Stimulated activated naive CD8-positive, alpha-beta T cell treated with anti-CD3 and anti-CD28 coated beads, Interleukin-15, Interleukin-2, amounts not matched to agents 100 ng/mL and 50 ng/mL, for 24 hours (primary cell): ENCODE measurements at regions not wholly inside any gene's neighbourhood (a gene's known extent, or its start where the extent isn't known, plus 50 kb on each side); places are given as distances from the start of the nearest gene placed in this dataset.

Experiments
- H3K27ac Mint-ChIP-seq: one replicate; pipeline ENCODE4 v1.8.0; 2021; ENCODE audit warnings: mild to moderate bottlenecking, mixed read lengths
- H3K27me3 Mint-ChIP-seq: one replicate; pipeline ENCODE4 v1.8.0; 2021; ENCODE audit warnings: mixed read lengths
- H3K36me3 Mint-ChIP-seq: one replicate; pipeline ENCODE4 v1.8.0; 2021; ENCODE audit warnings: low read depth, mixed read lengths
- H3K4me1 Mint-ChIP-seq: one replicate; pipeline ENCODE4 v1.8.0; 2021; ENCODE audit warnings: low read depth, mixed read lengths
- H3K4me3 Mint-ChIP-seq: one replicate; pipeline ENCODE4 v1.8.0; 2021; ENCODE audit warnings: mild to moderate bottlenecking, mixed read lengths
- H3K9me3 Mint-ChIP-seq: one replicate; pipeline ENCODE4 v1.8.0; 2021; ENCODE audit warnings: mixed read lengths

GRCh38 chr5:101932599-101932998 lies 363.5 kb downstream of the SLCO4C1 start:
- Mint-ChIP-seq H3K36me3 (no peaks in the 10 kb centered on the region), H3K4me1 (no peaks in the 10 kb centered on the region), H3K27ac (no peak overlapping the region), H3K4me3 (no peak overlapping the region), H3K27me3 (no peaks in the 10 kb centered on the region), H3K9me3 (no peaks in the 10 kb centered on the region)

GRCh38 chr5:101929628-101930027 lies 366.5 kb downstream of the SLCO4C1 start:
- Mint-ChIP-seq H3K4me3 (no peak overlapping the region), H3K4me1 (no peaks in the 10 kb centered on the region), H3K27ac (no peak overlapping the region), H3K9me3 (no peaks in the 10 kb centered on the region), H3K36me3 (no peaks in the 10 kb centered on the region), H3K27me3 (no peaks in the 10 kb centered on the region)

- H3K36me3 Mint-ChIP-seq = no peaks in the 10 kb centered on the region
- H3K9me3 Mint-ChIP-seq = no peaks in the 10 kb centered on the region
- H3K4me3 Mint-ChIP-seq = no peak overlapping the region
- H3K4me1 Mint-ChIP-seq = no peaks in the 10 kb centered on the region
- no peaks in the 10 kb centered on the region for H3K27me3 Mint-ChIP-seq
- no peak overlapping the region for H3K27ac Mint-ChIP-seq
Observed at GRCh38 chr5:101917166-101917565, 378.9 kb downstream of the SLCO4C1 start.

GRCh38 chr5:101915554-101915953 lies 380.5 kb downstream of the SLCO4C1 start:
- no peak overlapping the region for H3K4me3 Mint-ChIP-seq
- H3K36me3 Mint-ChIP-seq = no peaks in the 10 kb centered on the region
- H3K27me3 Mint-ChIP-seq = no peaks in the 10 kb centered on the region
- peaks cover under 1% of the 10 kb centered on the region for H3K9me3 Mint-ChIP-seq
- H3K27ac Mint-ChIP-seq = no peak overlapping the region
- no peaks in the 10 kb centered on the region for H3K4me1 Mint-ChIP-seq

DNA sequence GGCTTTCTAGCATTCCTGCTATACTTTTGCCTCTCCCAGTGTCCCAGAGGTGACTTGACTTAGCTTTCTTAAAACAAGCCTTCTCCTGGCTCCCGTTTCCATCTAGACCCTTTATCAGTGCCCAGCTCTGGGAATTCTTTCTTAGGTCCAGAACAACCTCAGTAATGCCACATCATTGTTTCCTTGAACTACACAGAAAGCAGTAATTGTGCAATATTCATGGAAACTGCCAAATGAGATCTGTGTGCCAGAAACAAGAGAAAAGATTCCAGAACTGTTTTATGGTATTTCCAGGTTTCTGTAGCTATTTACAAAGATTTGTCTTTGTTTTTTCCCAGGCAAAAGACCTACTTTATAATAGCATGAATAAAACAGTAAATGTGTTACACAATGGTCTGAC lies 391.3 kb downstream of the SLCO4C1 start:
- Mint-ChIP-seq H3K27ac (no peak overlapping the region), H3K27me3 (no peaks in the 10 kb centered on the region), H3K4me3 (no peak overlapping the region), H3K4me1 (no peaks in the 10 kb centered on the region), H3K36me3 (no peaks in the 10 kb centered on the region), H3K9me3 (no peaks in the 10 kb centered on the region)

GRCh38 chr5:101897914-101898313 lies 398.2 kb downstream of the SLCO4C1 start:
- Mint-ChIP-seq H3K4me3 (no peak overlapping the region), H3K27me3 (no peaks in the 10 kb centered on the region), H3K4me1 (no peaks in the 10 kb centered on the region), H3K36me3 (no peaks in the 10 kb centered on the region), H3K9me3 (no peaks in the 10 kb centered on the region), H3K27ac (no peak overlapping the region)

DNA sequence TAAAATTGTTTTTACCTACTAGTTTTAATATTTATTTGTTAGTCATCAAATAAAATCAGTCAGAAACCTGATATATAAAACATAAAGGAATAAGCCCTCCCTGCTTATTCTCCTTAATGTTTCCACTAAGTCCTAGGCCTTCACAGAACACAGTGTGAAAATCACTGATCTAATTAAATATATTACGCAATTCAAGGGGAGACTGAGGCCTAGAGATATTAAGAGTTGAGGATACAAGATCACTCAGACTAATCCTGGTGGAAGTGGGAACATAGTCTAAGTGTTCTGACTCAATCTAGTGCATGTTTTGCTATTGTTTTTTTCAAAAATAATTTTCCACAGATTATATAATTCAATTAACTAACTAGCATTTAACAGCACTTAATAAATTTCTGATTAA lies 401.1 kb downstream of the SLCO4C1 start:
- Mint-ChIP-seq H3K27ac (no peak overlapping the region), H3K9me3 (no peaks in the 10 kb centered on the region), H3K36me3 (no peaks in the 10 kb centered on the region), H3K4me3 (no peak overlapping the region), H3K27me3 (no peaks in the 10 kb centered on the region), H3K4me1 (no peaks in the 10 kb centered on the region)

- no peaks in the 10 kb centered on the region for H3K36me3 Mint-ChIP-seq
- H3K27me3 Mint-ChIP-seq = no peaks in the 10 kb centered on the region
- H3K9me3 Mint-ChIP-seq = no peaks in the 10 kb centered on the region
- no peak overlapping the region for H3K27ac Mint-ChIP-seq
- H3K4me3 Mint-ChIP-seq = no peak overlapping the region
- no peaks in the 10 kb centered on the region for H3K4me1 Mint-ChIP-seq
Observed at GRCh38 chr5:101878190-101878589, 417.9 kb downstream of the SLCO4C1 start.

DNA sequence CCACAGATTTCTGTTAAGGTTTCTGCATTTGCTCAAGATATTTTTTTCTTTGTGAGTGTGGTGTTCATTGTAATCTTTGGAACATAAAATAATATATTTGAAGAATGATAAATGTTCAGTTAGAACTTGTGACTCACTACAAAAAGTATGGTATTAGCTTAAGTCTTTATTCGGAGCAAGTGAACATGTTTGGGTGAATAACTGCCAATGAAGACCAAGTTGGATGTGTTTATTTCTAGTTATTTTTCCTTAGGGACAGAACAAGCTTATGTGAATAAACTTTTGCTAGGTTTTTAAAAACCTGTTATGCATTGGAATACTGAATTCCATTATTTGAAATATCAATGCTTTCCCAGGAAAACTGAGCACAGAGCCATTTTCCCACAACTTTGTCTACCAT lies 418.6 kb downstream of the SLCO4C1 start:
- Mint-ChIP-seq H3K36me3 (no peaks in the 10 kb centered on the region), H3K4me3 (no peak overlapping the region), H3K27ac (no peak overlapping the region), H3K9me3 (no peaks in the 10 kb centered on the region), H3K4me1 (no peaks in the 10 kb centered on the region), H3K27me3 (no peaks in the 10 kb centered on the region)

DNA sequence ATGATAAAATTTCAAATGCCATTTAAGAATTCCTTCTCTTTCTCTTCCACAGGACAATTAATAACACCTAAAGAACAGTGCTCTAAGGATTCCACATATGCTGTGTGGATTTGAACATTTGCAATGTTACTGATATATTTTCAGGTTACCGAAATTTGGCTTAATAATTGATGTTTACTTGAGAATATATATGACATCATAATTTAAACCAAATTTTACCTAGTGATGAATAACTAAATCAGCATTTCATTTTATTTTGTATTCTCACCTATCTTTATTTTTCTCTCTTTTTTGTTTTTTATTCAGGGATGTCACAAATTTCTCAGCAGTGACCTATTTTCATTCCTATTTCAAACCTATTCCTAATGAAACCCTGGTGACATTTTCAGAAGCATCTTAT lies 429.6 kb downstream of the SLCO4C1 start:
- Mint-ChIP-seq H3K4me1 (no peaks in the 10 kb centered on the region), H3K4me3 (no peak overlapping the region), H3K36me3 (no peaks in the 10 kb centered on the region), H3K27ac (no peak overlapping the region), H3K9me3 (no peaks in the 10 kb centered on the region), H3K27me3 (no peaks in the 10 kb centered on the region)

DNA sequence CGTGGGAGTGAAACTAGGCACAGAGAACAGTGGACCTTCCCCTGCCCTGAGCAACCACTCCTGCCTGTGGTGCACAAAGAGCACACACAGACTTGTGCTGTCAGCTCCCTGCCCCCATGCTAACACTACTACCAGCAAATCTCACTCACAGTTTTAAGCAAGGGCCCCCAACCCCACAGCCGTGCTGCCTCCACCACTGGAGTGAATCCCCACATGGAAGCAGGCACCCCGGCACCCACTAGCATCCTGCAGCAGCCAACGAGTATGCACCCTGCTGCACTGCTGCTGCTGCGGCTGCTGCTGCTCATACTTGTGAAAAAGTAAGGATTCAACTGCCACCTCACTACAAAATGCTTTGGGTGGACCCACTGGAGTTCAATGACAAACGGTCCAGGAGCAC lies 435.5 kb downstream of the SLCO4C1 start:
- Mint-ChIP-seq H3K4me1 (no peaks in the 10 kb centered on the region), H3K9me3 (peaks cover 3% of the 10 kb centered on the region), H3K4me3 (no peak overlapping the region), H3K36me3 (no peaks in the 10 kb centered on the region), H3K27me3 (no peaks in the 10 kb centered on the region), H3K27ac (no peak overlapping the region)

DNA sequence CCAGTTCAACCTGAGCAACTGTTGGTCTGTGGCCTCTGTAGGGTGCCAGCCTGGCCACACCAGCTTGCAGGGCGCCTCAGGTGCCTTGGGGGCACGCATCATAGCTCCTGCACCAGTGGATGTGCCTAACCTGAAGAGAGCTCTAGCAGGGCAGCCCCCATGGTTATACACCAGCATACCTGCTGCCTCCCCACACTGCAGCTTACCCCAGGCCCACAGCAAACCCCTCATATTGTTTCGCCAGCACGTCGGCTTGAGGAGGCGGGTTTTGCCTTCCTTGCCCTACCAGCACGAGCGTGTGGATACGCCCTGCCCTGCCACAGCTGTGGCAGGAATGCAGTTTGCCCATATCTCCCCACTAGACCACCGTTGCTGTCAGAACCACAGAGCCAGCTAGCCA lies 435.9 kb downstream of the SLCO4C1 start:
- Mint-ChIP-seq H3K4me3 (no peak overlapping the region), H3K27ac (no peak overlapping the region), H3K9me3 (peaks cover 3% of the 10 kb centered on the region), H3K4me1 (no peaks in the 10 kb centered on the region), H3K36me3 (no peaks in the 10 kb centered on the region), H3K27me3 (no peaks in the 10 kb centered on the region)

DNA sequence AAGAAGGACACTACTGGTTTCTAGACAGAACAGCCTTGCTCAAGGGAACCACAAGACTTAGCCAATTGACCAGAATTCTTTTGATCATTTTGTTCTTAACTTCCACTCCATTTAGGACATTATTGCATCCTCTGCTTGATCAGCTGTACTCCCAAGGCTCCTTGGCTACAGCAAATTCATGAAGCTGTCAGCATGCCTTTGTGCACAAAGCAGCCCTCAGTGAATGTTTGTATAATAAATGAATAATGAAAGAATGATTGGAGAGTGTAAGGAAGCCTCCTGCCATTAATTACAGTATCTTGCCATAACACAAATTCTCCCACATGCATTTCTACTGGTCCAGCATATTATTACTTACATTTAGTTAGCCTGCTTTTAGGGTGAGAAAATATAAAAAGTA lies 449.6 kb downstream of the SLCO4C1 start:
- Mint-ChIP-seq H3K4me1 (no peaks in the 10 kb centered on the region), H3K36me3 (no peaks in the 10 kb centered on the region), H3K9me3 (peaks cover 7% of the 10 kb centered on the region), H3K27me3 (no peaks in the 10 kb centered on the region), H3K27ac (no peak overlapping the region), H3K4me3 (no peak overlapping the region)

DNA sequence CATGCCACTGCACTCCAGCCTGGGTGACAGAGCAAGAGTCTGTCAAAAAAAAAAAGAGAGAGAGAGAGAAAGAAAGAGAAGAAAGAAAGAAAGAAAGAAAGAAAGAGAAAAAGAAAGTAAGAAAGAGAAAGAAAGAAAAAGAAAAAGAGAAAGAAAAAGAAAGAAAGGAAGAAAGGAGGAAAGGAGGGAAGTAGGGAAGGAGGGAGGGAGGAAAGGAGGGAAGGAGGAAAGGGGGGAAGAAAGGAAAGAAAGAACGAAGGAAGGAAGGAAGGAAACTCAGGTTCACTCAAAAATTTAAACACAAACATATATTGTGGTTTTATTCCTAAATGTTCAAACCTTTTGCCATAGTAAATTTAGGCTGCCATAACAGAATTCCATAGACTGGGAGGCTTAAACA lies 453.0 kb downstream of the SLCO4C1 start:
- Mint-ChIP-seq H3K27ac (no peak overlapping the region), H3K27me3 (no peaks in the 10 kb centered on the region), H3K4me1 (no peaks in the 10 kb centered on the region), H3K9me3 (peaks cover 4% of the 10 kb centered on the region), H3K36me3 (no peaks in the 10 kb centered on the region), H3K4me3 (no peak overlapping the region)

DNA sequence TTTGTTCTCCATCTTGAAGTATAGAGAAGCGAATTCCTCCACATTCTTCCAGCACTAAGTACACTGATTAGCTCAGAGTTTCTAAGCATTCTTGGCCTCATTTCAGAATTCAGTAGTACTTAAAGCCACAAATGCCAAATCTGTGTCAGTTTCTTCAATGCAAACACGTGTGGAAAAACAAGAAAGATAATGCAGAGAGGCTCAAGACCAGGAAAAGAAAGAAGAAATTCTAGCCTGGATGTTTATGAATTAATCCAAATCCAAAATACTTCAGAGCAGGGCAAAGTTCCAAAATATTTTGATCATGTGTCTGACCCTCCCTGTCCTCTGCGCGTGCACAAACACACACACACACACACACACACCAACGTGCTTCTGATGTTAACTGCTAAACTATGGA lies 457.6 kb downstream of the SLCO4C1 start:
- Mint-ChIP-seq H3K9me3 (peaks cover 8% of the 10 kb centered on the region), H3K4me3 (no peak overlapping the region), H3K27me3 (no peaks in the 10 kb centered on the region), H3K36me3 (no peaks in the 10 kb centered on the region), H3K4me1 (no peaks in the 10 kb centered on the region), H3K27ac (no peak overlapping the region)

GRCh38 chr5:101829255-101829654 lies 466.8 kb downstream of the SLCO4C1 start:
- no peaks in the 10 kb centered on the region for H3K36me3 Mint-ChIP-seq
- no peak overlapping the region for H3K4me3 Mint-ChIP-seq
- no peak overlapping the region for H3K27ac Mint-ChIP-seq
- H3K27me3 Mint-ChIP-seq = no peaks in the 10 kb centered on the region
- no peaks in the 10 kb centered on the region for H3K9me3 Mint-ChIP-seq
- H3K4me1 Mint-ChIP-seq = no peaks in the 10 kb centered on the region

- H3K27ac Mint-ChIP-seq = no peak overlapping the region
- no peaks in the 10 kb centered on the region for H3K27me3 Mint-ChIP-seq
- H3K36me3 Mint-ChIP-seq = no peaks in the 10 kb centered on the region
- H3K4me1 Mint-ChIP-seq = no peaks in the 10 kb centered on the region
- no peak overlapping the region for H3K4me3 Mint-ChIP-seq
- no peaks in the 10 kb centered on the region for H3K9me3 Mint-ChIP-seq
Observed at GRCh38 chr5:101811466-101811865, 484.6 kb downstream of the SLCO4C1 start.
